Mesothelial cell of epicardium (in vitro differentiated cells): ENCODE measurements at regions not wholly inside any gene's neighbourhood (a gene's known extent, or its start where the extent isn't known, plus 50 kb on each side); places are given as distances from the start of the nearest gene placed in this dataset.

ENCODE experiments used
- DNase-seq, 2 experiments: peaks; one replicate each; pipeline ENCODE4 v3.0.0; 2021; ENCODE audit warnings: low spot score in 2 of 2; ENCODE audit not compliant: unreplicated experiment in 2 of 2
- H3K27ac Mint-ChIP-seq: 2 replicates; pipeline ENCODE4 v1.8.0; 2021; ENCODE audit warnings: mixed read lengths
- H3K27me3 Mint-ChIP-seq: 2 replicates; pipeline ENCODE4 v1.8.0; 2021; ENCODE audit warnings: low read depth, mixed read lengths
- H3K36me3 Mint-ChIP-seq: 2 replicates; pipeline ENCODE4 v1.8.0; 2021; ENCODE audit warnings: mixed read lengths
- H3K4me1 Mint-ChIP-seq: 2 replicates; pipeline ENCODE4 v1.8.0; 2021; ENCODE audit warnings: mixed read lengths
- H3K4me3 Mint-ChIP-seq: 2 replicates; pipeline ENCODE4 v1.8.0; 2021; ENCODE audit warnings: mild to moderate bottlenecking, moderate library complexity, mixed read lengths
- H3K9me3 Mint-ChIP-seq: 2 replicates; pipeline ENCODE4 v1.8.0; 2021; ENCODE audit warnings: mixed read lengths
- TF ChIP-seq, protein P1 (sequence below): fragments of 200-600 bp; sonication (generic); IDR thresholded peaks from one replicate; pipeline ENCODE4 v1.5.0; 2021; ENCODE audit warnings: antibody characterized with exemption; ENCODE audit not compliant: unreplicated experiment

DNA sequence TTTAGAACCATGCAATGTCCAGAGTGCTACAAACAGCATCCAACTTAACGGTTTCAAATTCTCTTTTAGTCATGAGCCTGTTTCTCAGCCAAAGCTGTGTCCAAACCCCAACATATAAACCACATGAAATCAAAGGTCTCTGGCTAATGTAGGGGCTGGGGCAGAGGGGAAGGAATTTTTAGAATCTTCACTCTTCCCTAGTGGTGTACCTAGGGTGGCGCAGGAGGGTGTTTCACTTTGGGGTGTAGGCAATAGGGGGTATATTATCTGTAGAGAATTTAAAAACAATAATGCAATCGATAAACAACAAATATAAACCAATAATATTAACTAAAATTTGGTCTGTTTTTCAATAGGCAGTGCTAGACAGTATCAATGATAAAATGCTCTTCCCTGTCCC is 132.1 kb upstream of the BRINP1 start:
- no peak for DNase-seq
- Mint-ChIP-seq H3K27ac (no peak overlapping the region), H3K36me3 (no peaks in the 10 kb centered on the region), H3K9me3 (peaks cover 19% of the 10 kb centered on the region), H3K4me3 (no peak overlapping the region), H3K4me1 (no peaks in the 10 kb centered on the region), H3K27me3 (peaks cover 29% of the 10 kb centered on the region)
- TF ChIP-seq, protein P1, sequence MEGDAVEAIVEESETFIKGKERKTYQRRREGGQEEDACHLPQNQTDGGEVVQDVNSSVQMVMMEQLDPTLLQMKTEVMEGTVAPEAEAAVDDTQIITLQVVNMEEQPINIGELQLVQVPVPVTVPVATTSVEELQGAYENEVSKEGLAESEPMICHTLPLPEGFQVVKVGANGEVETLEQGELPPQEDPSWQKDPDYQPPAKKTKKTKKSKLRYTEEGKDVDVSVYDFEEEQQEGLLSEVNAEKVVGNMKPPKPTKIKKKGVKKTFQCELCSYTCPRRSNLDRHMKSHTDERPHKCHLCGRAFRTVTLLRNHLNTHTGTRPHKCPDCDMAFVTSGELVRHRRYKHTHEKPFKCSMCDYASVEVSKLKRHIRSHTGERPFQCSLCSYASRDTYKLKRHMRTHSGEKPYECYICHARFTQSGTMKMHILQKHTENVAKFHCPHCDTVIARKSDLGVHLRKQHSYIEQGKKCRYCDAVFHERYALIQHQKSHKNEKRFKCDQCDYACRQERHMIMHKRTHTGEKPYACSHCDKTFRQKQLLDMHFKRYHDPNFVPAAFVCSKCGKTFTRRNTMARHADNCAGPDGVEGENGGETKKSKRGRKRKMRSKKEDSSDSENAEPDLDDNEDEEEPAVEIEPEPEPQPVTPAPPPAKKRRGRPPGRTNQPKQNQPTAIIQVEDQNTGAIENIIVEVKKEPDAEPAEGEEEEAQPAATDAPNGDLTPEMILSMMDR = no peak

DNA sequence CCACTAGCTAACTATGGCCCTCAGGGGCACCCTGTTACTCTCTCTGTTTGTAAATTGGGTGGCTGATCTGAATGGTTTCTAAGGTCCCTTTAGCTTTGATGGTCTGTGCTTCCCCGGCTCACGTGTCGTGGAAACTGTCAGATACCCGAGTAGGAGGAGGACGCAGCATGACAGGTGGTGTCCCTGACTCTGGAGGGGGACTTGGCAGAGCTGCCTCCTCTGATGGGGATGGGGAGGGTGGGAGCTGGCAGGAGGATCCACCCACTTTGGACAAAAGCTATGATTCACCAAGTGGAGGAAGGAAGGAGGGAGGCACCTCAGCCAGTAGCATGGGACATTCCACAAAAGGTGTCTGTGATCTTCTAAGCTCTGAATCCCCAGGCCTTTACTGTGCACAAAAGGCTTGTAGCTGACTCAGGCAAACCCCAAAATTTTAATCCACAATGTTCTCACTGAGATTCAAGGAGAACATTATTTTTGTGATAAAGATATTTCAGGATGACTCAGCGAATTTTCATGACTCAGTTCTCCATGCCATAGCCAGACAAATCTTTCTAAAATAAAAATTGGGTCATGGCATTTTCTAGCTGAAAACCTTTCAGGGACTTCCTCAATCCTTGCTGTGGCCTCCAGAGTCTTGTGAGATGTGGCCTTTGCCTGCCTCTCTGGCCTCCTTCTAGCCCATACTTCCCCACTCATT is 131.0 kb upstream of the BRINP1 start:
- Mint-ChIP-seq H3K36me3 (no peaks in the 10 kb centered on the region), H3K4me3 (no peak overlapping the region), H3K4me1 (no peaks in the 10 kb centered on the region), H3K27me3 (peaks cover 31% of the 10 kb centered on the region), H3K9me3 (peaks cover 17% of the 10 kb centered on the region), H3K27ac (no peak overlapping the region)
- TF ChIP-seq, protein P1 = no peak
- DNase-seq = no peak

DNA sequence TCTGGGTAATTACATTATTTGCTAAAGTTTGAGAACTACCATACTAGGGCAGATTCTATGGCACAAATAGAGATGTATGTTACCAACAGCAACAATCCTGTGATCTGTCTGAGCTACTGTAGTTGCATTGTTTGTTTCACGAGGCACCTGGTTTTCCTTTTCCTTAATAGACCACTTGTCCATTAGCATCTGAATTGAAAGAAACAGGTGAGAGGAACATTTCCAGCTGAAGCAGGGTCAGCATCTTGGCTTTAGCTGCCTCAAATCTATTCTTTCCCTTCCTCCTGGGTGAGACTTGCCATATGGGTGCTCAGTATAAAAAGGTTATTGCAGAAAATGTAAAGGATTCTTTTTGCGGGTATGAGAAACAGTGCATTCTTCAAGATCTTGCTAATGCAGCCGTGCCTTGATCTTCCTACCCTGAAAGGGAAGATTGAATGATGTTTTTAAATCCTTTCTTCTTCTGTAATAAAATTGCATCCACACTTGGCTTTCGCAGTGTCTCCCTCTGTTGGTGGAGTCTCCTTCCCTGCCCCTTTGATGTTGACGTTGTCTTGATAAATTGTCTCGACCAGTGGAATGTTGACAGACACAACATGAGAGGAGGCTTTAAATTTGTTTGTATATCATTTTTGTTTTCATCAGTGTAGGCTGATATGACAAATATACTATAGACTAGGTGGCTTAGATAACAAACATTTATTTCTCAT is 118.0 kb upstream of the BRINP1 start:
- Mint-ChIP-seq H3K4me1 (no peaks in the 10 kb centered on the region), H3K4me3 (no peak overlapping the region), H3K9me3 (no peaks in the 10 kb centered on the region), H3K27ac (no peak overlapping the region), H3K36me3 (no peaks in the 10 kb centered on the region), H3K27me3 (peaks cover 7% of the 10 kb centered on the region)
- no peak for DNase-seq
- TF ChIP-seq, protein P1 = no peak

DNA sequence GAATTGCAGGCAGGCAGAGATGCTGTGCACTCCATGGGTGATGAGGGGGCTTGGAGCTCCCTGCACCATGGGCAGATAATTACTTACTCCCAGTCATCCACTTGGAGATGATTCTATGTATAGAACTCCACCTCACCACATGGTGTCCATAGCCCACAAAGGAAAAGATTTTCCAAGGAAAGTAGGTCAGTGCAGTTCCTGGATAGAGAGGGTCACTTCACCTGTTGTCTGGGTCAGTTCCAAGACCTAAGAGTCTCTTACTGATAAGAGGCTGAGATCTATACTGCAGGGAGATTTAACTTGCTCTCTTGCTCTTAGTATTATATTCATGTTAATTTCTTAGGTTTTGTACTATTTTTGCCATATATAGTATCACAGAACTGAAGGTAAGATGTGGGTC is 113.9 kb upstream of the BRINP1 start:
- Mint-ChIP-seq H3K27ac (no peak overlapping the region), H3K36me3 (no peaks in the 10 kb centered on the region), H3K27me3 (peaks cover 4% of the 10 kb centered on the region), H3K4me1 (no peaks in the 10 kb centered on the region), H3K9me3 (no peaks in the 10 kb centered on the region), H3K4me3 (no peak overlapping the region)
- TF ChIP-seq, protein P1 = no peak
- no peak for DNase-seq

DNA sequence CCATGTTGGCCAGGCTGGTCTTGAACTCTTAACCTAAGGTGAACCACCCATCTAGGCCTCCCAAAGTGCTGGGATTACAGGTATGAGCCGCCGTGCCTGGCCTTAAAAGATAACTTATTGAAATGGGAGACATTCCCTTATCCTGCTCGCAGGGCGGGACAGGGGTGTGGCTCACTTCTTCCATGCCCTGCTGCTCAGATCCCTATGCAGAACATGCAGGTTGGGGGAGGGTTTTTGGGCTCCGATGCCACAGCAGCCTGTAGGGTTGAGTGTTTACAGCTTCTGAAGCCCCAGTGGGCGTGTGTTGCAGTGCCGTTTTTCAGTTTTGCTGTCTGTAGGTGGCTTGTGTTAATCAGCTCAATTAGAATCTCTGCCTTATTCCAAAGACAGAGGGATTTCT is 108.0 kb upstream of the BRINP1 start:
- TF ChIP-seq, protein P1 = no peak
- Mint-ChIP-seq H3K4me3 (no peak overlapping the region), H3K4me1 (no peaks in the 10 kb centered on the region), H3K9me3 (peaks cover 8% of the 10 kb centered on the region), H3K36me3 (no peaks in the 10 kb centered on the region), H3K27ac (no peak overlapping the region), H3K27me3 (peaks cover 2% of the 10 kb centered on the region)
- no peak for DNase-seq
